C4-2B (cell line): ENCODE measurements at regions not wholly inside any gene's neighbourhood (a gene's known extent, or its start where the extent isn't known, plus 50 kb on each side); places are given as distances from the start of the nearest gene placed in this dataset.
"Not testable (repeated sequence)": the region's sequence is repeated elsewhere in the genome, so short reads cannot be mapped to it uniquely, and the experiment has no call there.

Source experiments
- ZFX ChIP-seq: fragments of 450-650 bp; IDR thresholded peaks from 2 replicates; pipeline ENCODE4 v1.6.1; 2017
- TF ChIP-seq, protein P1 (sequence below): fragments of 450-650 bp; conservative IDR thresholded peaks from 2 replicates; pipeline ENCODE4 v1.5.1; 2017; ENCODE audit warnings: mild to moderate bottlenecking

DNA sequence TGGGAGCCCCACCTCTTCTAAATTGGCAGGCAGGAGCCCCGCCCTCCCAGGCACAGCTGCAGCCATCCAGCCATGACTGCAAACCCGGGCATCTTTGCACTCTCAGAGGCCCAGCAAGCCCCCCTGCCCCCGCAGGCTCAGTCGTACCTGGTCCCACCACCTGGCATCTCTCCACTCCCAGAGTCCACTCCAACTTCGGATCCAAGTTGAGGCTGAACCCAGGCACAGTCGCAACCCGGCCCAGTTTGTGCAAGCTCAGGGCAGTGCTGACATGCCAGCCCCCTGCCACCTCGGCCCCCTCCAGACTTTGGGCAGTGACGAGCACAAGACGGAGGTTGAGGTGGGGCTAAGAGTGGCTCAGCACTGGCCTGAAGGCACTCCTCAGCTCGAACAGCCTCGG is 632.4 kb downstream of the CWH43 start:
- TF ChIP-seq, protein P1, sequence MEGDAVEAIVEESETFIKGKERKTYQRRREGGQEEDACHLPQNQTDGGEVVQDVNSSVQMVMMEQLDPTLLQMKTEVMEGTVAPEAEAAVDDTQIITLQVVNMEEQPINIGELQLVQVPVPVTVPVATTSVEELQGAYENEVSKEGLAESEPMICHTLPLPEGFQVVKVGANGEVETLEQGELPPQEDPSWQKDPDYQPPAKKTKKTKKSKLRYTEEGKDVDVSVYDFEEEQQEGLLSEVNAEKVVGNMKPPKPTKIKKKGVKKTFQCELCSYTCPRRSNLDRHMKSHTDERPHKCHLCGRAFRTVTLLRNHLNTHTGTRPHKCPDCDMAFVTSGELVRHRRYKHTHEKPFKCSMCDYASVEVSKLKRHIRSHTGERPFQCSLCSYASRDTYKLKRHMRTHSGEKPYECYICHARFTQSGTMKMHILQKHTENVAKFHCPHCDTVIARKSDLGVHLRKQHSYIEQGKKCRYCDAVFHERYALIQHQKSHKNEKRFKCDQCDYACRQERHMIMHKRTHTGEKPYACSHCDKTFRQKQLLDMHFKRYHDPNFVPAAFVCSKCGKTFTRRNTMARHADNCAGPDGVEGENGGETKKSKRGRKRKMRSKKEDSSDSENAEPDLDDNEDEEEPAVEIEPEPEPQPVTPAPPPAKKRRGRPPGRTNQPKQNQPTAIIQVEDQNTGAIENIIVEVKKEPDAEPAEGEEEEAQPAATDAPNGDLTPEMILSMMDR, result not testable (repeated sequence)
- TF ChIP-seq ZFX, result not testable (repeated sequence)
